ENCODE measurements at regions not wholly inside any gene's neighbourhood (a gene's known extent, or its start where the extent isn't known, plus 50 kb on each side); places are given as distances from the start of the nearest gene placed in this dataset.

- TF ChIP-seq, protein P1, sequence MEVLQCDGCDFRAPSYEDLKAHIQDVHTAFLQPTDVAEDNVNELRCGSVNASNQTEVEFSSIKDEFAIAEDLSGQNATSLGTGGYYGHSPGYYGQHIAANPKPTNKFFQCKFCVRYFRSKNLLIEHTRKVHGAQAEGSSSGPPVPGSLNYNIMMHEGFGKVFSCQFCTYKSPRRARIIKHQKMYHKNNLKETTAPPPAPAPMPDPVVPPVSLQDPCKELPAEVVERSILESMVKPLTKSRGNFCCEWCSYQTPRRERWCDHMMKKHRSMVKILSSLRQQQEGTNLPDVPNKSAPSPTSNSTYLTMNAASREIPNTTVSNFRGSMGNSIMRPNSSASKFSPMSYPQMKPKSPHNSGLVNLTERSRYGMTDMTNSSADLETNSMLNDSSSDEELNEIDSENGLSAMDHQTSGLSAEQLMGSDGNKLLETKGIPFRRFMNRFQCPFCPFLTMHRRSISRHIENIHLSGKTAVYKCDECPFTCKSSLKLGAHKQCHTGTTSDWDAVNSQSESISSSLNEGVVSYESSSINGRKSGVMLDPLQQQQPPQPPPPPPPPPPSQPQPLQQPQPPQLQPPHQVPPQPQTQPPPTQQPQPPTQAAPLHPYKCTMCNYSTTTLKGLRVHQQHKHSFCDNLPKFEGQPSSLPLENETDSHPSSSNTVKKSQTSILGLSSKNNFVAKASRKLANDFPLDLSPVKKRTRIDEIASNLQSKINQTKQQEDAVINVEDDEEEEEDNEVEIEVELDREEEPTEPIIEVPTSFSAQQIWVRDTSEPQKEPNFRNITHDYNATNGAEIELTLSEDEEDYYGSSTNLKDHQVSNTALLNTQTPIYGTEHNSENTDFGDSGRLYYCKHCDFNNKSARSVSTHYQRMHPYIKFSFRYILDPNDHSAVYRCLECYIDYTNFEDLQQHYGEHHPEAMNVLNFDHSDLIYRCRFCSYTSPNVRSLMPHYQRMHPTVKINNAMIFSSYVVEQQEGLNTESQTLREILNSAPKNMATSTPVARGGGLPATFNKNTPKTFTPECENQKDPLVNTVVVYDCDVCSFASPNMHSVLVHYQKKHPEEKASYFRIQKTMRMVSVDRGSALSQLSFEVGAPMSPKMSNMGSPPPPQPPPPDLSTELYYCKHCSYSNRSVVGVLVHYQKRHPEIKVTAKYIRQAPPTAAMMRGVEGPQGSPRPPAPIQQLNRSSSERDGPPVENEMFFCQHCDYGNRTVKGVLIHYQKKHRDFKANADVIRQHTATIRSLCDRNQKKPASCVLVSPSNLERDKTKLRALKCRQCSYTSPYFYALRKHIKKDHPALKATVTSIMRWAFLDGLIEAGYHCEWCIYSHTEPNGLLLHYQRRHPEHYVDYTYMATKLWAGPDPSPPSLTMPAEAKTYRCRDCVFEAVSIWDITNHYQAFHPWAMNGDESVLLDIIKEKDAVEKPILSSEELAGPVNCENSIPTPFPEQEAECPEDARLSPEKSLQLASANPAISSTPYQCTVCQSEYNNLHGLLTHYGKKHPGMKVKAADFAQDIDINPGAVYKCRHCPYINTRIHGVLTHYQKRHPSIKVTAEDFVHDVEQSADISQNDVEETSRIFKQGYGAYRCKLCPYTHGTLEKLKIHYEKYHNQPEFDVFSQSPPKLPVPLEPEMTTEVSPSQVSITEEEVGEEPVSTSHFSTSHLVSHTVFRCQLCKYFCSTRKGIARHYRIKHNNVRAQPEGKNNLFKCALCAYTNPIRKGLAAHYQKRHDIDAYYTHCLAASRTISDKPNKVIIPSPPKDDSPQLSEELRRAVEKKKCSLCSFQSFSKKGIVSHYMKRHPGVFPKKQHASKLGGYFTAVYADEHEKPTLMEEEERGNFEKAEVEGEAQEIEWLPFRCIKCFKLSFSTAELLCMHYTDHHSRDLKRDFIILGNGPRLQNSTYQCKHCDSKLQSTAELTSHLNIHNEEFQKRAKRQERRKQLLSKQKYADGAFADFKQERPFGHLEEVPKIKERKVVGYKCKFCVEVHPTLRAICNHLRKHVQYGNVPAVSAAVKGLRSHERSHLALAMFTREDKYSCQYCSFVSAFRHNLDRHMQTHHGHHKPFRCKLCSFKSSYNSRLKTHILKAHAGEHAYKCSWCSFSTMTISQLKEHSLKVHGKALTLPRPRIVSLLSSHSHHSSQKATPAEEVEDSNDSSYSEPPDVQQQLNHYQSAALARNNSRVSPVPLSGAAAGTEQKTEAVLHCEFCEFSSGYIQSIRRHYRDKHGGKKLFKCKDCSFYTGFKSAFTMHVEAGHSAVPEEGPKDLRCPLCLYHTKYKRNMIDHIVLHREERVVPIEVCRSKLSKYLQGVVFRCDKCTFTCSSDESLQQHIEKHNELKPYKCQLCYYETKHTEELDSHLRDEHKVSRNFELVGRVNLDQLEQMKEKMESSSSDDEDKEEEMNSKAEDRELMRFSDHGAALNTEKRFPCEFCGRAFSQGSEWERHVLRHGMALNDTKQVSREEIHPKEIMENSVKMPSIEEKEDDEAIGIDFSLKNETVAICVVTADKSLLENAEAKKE (CRISPR knock-in tag; IDR thresholded peaks at IDR 0.05) = no peak
- TF ChIP-seq, protein P2, sequence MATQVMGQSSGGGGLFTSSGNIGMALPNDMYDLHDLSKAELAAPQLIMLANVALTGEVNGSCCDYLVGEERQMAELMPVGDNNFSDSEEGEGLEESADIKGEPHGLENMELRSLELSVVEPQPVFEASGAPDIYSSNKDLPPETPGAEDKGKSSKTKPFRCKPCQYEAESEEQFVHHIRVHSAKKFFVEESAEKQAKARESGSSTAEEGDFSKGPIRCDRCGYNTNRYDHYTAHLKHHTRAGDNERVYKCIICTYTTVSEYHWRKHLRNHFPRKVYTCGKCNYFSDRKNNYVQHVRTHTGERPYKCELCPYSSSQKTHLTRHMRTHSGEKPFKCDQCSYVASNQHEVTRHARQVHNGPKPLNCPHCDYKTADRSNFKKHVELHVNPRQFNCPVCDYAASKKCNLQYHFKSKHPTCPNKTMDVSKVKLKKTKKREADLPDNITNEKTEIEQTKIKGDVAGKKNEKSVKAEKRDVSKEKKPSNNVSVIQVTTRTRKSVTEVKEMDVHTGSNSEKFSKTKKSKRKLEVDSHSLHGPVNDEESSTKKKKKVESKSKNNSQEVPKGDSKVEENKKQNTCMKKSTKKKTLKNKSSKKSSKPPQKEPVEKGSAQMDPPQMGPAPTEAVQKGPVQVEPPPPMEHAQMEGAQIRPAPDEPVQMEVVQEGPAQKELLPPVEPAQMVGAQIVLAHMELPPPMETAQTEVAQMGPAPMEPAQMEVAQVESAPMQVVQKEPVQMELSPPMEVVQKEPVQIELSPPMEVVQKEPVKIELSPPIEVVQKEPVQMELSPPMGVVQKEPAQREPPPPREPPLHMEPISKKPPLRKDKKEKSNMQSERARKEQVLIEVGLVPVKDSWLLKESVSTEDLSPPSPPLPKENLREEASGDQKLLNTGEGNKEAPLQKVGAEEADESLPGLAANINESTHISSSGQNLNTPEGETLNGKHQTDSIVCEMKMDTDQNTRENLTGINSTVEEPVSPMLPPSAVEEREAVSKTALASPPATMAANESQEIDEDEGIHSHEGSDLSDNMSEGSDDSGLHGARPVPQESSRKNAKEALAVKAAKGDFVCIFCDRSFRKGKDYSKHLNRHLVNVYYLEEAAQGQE (IDR thresholded peaks at IDR 0.05; ENCODE audit: unreplicated experiment) = no peak
- TF ChIP-seq, protein P3, sequence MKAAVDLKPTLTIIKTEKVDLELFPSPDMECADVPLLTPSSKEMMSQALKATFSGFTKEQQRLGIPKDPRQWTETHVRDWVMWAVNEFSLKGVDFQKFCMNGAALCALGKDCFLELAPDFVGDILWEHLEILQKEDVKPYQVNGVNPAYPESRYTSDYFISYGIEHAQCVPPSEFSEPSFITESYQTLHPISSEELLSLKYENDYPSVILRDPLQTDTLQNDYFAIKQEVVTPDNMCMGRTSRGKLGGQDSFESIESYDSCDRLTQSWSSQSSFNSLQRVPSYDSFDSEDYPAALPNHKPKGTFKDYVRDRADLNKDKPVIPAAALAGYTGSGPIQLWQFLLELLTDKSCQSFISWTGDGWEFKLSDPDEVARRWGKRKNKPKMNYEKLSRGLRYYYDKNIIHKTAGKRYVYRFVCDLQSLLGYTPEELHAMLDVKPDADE (IDR thresholded peaks at IDR 0.05) = no peak
These were observed 287.5 kb downstream of the ZNF536 start (continued) for GRCh38 chr19:30659638-30660037.

DNA sequence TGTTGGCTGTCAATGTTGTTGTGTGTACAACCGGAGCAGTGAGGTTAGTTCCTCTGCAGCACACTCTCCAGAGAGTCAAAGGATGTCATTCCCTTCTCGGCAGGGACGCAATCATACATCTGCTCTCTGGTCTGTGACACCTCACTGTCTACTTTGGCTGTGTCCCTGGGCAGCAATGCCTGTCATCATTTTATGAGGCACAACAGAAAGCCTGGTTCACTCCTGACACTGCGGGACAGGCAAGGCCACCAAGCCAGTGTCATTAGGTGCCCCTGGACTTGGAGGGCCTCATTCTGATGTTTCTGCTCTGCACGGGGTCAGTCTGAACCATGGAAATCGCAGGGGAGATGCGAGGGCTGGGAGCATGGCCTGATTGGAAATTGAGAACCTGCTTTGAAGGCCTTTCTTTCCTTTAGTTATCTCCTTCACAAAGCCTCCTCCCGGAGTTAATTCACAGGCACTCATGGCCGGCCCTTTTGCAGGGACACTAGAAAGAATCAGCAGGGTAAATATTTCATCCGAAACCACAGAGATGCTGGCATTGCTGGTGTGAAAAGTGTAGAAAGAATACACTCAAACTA, 284.4 kb downstream of the ZNF536 start:
- peaks cover 3% of the 10 kb centered on the region; the same call in 1 of the 3 replicates for H3K9me3 Mint-ChIP-seq
- no peak overlapping the region for H3K4me3 Mint-ChIP-seq
- no peak overlapping the region for H3K27ac ChIP-seq (ENCODE audit: low read depth)
- no peak for DNase-seq (ENCODE audit: low spot score)
- H3K4me1 ChIP-seq (ENCODE audit: insufficient read depth) = peaks cover 3% of the 10 kb centered on the region
- H2AFZ ChIP-seq = no peak overlapping the region
- H3K36me3 ChIP-seq (ENCODE audit: insufficient read depth) = no peaks in the 10 kb centered on the region
- no peak overlapping the region for H3K4me3 ChIP-seq
- ATAC-seq = no peak
- H3K4me1 Mint-ChIP-seq = peaks cover 6% of the 10 kb centered on the region; the same call in 2 of the 3 replicates
- no peaks in the 10 kb centered on the region; the same call in 1 of the 2 replicates for H4K20me1 ChIP-seq (replicated peaks; ENCODE audit: insufficient read depth)
- H3K27me3 ChIP-seq (ENCODE audit: insufficient read depth) = no peaks in the 10 kb centered on the region
- no peak overlapping the region for H3K4me2 ChIP-seq
- peaks cover 12% of the 10 kb centered on the region for H3K27me3 Mint-ChIP-seq (ENCODE audit: insufficient read depth, low read depth, poor library complexity)
- no peaks in the 10 kb centered on the region for H3K9me2 ChIP-seq (ENCODE audit: insufficient read depth)
- H3K36me3 Mint-ChIP-seq (ENCODE audit: low read depth) = no peaks in the 10 kb centered on the region
- no peaks in the 10 kb centered on the region for H3K79me2 ChIP-seq (replicated peaks; ENCODE audit: insufficient read depth)
- no peaks in the 10 kb centered on the region for H3F3A ChIP-seq (replicated peaks; ENCODE audit: low read depth)
- no peak overlapping the region for H3K27ac Mint-ChIP-seq
- no peak for TF ChIP-seq ZNF331 (CRISPR knock-in tag; IDR thresholded peaks at IDR 0.05; ENCODE audit: low read depth)
- TF ChIP-seq JUNB (IDR thresholded peaks at IDR 0.05; ENCODE audit: unreplicated experiment) = no peak
- no peak for TF ChIP-seq EZH2 (IDR thresholded peaks at IDR 0.05; ENCODE audit: low read depth, unreplicated experiment)
- TF ChIP-seq POLR2AphosphoS5 (IDR thresholded peaks at IDR 0.05; ENCODE audit: low read depth) = no peak
